ENCODE measurements at regions not wholly inside any gene's neighbourhood (a gene's known extent, or its start where the extent isn't known, plus 50 kb on each side); places are given as distances from the start of the nearest gene placed in this dataset.
A peak's percentile ranks its signal among the peaks of the same experiment; 100 is the strongest.

GRCh38 chr1:234699795-234700665 is 90.1 kb upstream of the IRF2BP2 start:
- DNase-seq = peak; percentile 45
- CTCF ChIA-PET = no interaction called here
- H3K4me1 Mint-ChIP-seq (ENCODE audit: low read depth) = peaks cover 12% of the 10 kb centered on the region
- no peak overlapping the region for H3K27ac Mint-ChIP-seq
- H3K27me3 Mint-ChIP-seq (ENCODE audit: low read depth) = no peaks in the 10 kb centered on the region
- H3K4me3 Mint-ChIP-seq = no peak overlapping the region
- H3K9me3 Mint-ChIP-seq = no peaks in the 10 kb centered on the region
- H3K36me3 Mint-ChIP-seq (ENCODE audit: low read depth) = no peaks in the 10 kb centered on the region
- intact Hi-C loops (cut with micrococcal nuclease) = no loop called here

GRCh38 chr1:234698686-234699085 is 88.7 kb upstream of the IRF2BP2 start:
- H3K27ac Mint-ChIP-seq = no peak overlapping the region
- H3K36me3 Mint-ChIP-seq (ENCODE audit: low read depth) = no peaks in the 10 kb centered on the region
- CTCF ChIA-PET = no interaction called here
- intact Hi-C loops (cut with micrococcal nuclease) = no loop called here
- no peak for DNase-seq
- no peaks in the 10 kb centered on the region for H3K27me3 Mint-ChIP-seq (ENCODE audit: low read depth)
- H3K4me3 Mint-ChIP-seq = no peak overlapping the region
- H3K4me1 Mint-ChIP-seq (ENCODE audit: low read depth) = peaks cover 10% of the 10 kb centered on the region
- H3K9me3 Mint-ChIP-seq = no peaks in the 10 kb centered on the region

- no peak for DNase-seq
- Mint-ChIP-seq H3K27ac (no peak overlapping the region), H3K36me3 (ENCODE audit: low read depth) (no peaks in the 10 kb centered on the region), H3K27me3 (ENCODE audit: low read depth) (no peaks in the 10 kb centered on the region), H3K9me3 (no peaks in the 10 kb centered on the region), H3K4me1 (ENCODE audit: low read depth) (peaks cover 10% of the 10 kb centered on the region), H3K4me3 (no peak overlapping the region)
- CTCF ChIA-PET = interaction anchor here (1.0 kb wide), 1 partner anchor 13 kb away, joined by 3 read pairs; no protein-coding TSS in a partner anchor
- intact Hi-C loops (cut with micrococcal nuclease) = no loop called here
Observed at GRCh38 chr1:234697741-234698140, 87.8 kb upstream of the IRF2BP2 start.

GRCh38 chr1:234697015-234697414 is 87.0 kb upstream of the IRF2BP2 start:
- DNase-seq = no peak
- Mint-ChIP-seq H3K4me1 (ENCODE audit: low read depth) (peaks cover 10% of the 10 kb centered on the region), H3K36me3 (ENCODE audit: low read depth) (no peaks in the 10 kb centered on the region), H3K9me3 (no peaks in the 10 kb centered on the region), H3K27ac (no peak overlapping the region), H3K27me3 (ENCODE audit: low read depth) (no peaks in the 10 kb centered on the region), H3K4me3 (no peak overlapping the region)
- intact Hi-C loops (cut with micrococcal nuclease) = no loop called here
- CTCF ChIA-PET = no interaction called here

GRCh38 chr1:234696148-234696576 is 86.2 kb upstream of the IRF2BP2 start:
- intact Hi-C loops (cut with micrococcal nuclease) = no loop called here
- H3K4me3 Mint-ChIP-seq = no peak overlapping the region
- CTCF ChIA-PET = no interaction called here

GRCh38 chr1:234694661-234695060 is 84.7 kb upstream of the IRF2BP2 start:
- Mint-ChIP-seq H3K4me3 (no peak overlapping the region), H3K36me3 (ENCODE audit: low read depth) (no peaks in the 10 kb centered on the region), H3K9me3 (no peaks in the 10 kb centered on the region), H3K4me1 (ENCODE audit: low read depth) (peaks cover 8% of the 10 kb centered on the region), H3K27ac (no peak overlapping the region), H3K27me3 (ENCODE audit: low read depth) (no peaks in the 10 kb centered on the region)
- intact Hi-C loops (cut with micrococcal nuclease) = no loop called here
- CTCF ChIA-PET = interaction anchor here (1.8 to 3.2 kb wide), 2 partner anchors 10 to 12 kb away, joined by 4 to 13 read pairs; no protein-coding TSS in a partner anchor
- no peak for DNase-seq

More at GRCh38 chr1:234696148-234696576, 86.2 kb upstream of the IRF2BP2 start:
- H3K27me3 Mint-ChIP-seq (ENCODE audit: low read depth) = no peaks in the 10 kb centered on the region
- H3K36me3 Mint-ChIP-seq (ENCODE audit: low read depth) = no peaks in the 10 kb centered on the region
- no peak for DNase-seq
- H3K27ac Mint-ChIP-seq = no peak overlapping the region
- peaks cover 14% of the 10 kb centered on the region for H3K4me1 Mint-ChIP-seq (ENCODE audit: low read depth)
- H3K9me3 Mint-ChIP-seq = no peaks in the 10 kb centered on the region

- DNase-seq = no peak
- no peaks in the 10 kb centered on the region for H3K9me3 Mint-ChIP-seq
- H3K36me3 Mint-ChIP-seq (ENCODE audit: low read depth) = no peaks in the 10 kb centered on the region
- H3K4me1 Mint-ChIP-seq (ENCODE audit: low read depth) = peaks cover 8% of the 10 kb centered on the region
- no peaks in the 10 kb centered on the region for H3K27me3 Mint-ChIP-seq (ENCODE audit: low read depth)
- CTCF ChIA-PET = interaction anchor here (0.8 to 3.2 kb wide), 3 partner anchors 11 to 352 kb away, joined by 3 to 13 read pairs (median 3); no protein-coding TSS in a partner anchor
- no peak overlapping the region for H3K4me3 Mint-ChIP-seq
- H3K27ac Mint-ChIP-seq = no peak overlapping the region
- intact Hi-C loops (cut with micrococcal nuclease) = no loop called here
Observed at GRCh38 chr1:234692966-234693580, 83.1 kb upstream of the IRF2BP2 start.

- intact Hi-C loops (cut with micrococcal nuclease) = no loop called here
- DNase-seq = no peak
- H3K27me3 Mint-ChIP-seq (ENCODE audit: low read depth) = no peaks in the 10 kb centered on the region
- CTCF ChIA-PET = interaction anchor here (0.5 kb wide), 1 partner anchor 13 kb away, joined by 3 read pairs; no protein-coding TSS in a partner anchor
- no peaks in the 10 kb centered on the region for H3K9me3 Mint-ChIP-seq
- no peak overlapping the region for H3K27ac Mint-ChIP-seq
- no peak overlapping the region for H3K4me3 Mint-ChIP-seq
- no peaks in the 10 kb centered on the region for H3K36me3 Mint-ChIP-seq (ENCODE audit: low read depth)
- H3K4me1 Mint-ChIP-seq (ENCODE audit: low read depth) = peaks cover 5% of the 10 kb centered on the region
Observed at GRCh38 chr1:234691567-234691966, 81.6 kb upstream of the IRF2BP2 start.

- no peak for DNase-seq
- Mint-ChIP-seq H3K27me3 (ENCODE audit: low read depth) (no peaks in the 10 kb centered on the region), H3K9me3 (peaks cover 2% of the 10 kb centered on the region), H3K27ac (no peak overlapping the region), H3K4me3 (no peak overlapping the region), H3K4me1 (ENCODE audit: low read depth) (peaks cover 4% of the 10 kb centered on the region), H3K36me3 (ENCODE audit: low read depth) (no peaks in the 10 kb centered on the region)
- CTCF ChIA-PET = interaction anchor here (0.6 to 0.7 kb wide), 3 partner anchors 39 to 337 kb away, joined by 3 to 4 read pairs (median 3); no protein-coding TSS in a partner anchor
- intact Hi-C loops (cut with micrococcal nuclease) = no loop called here
Observed at GRCh38 chr1:234690872-234691271, 80.9 kb upstream of the IRF2BP2 start.

GRCh38 chr1:234689236-234689635 is 79.3 kb upstream of the IRF2BP2 start:
- no peaks in the 10 kb centered on the region for H3K27me3 Mint-ChIP-seq (ENCODE audit: low read depth)
- intact Hi-C loops (cut with micrococcal nuclease) = no loop called here
- H3K4me1 Mint-ChIP-seq (ENCODE audit: low read depth) = peaks cover 4% of the 10 kb centered on the region
- CTCF ChIA-PET = no interaction called here
- no peaks in the 10 kb centered on the region for H3K36me3 Mint-ChIP-seq (ENCODE audit: low read depth)
- no peak overlapping the region for H3K4me3 Mint-ChIP-seq
- H3K27ac Mint-ChIP-seq = no peak overlapping the region
- no peak for DNase-seq
- peaks cover 3% of the 10 kb centered on the region for H3K9me3 Mint-ChIP-seq

GRCh38 chr1:234687011-234687410 is 77.0 kb upstream of the IRF2BP2 start:
- Mint-ChIP-seq H3K9me3 (peaks cover 3% of the 10 kb centered on the region), H3K4me3 (no peak overlapping the region), H3K27ac (no peak overlapping the region), H3K36me3 (ENCODE audit: low read depth) (no peaks in the 10 kb centered on the region), H3K27me3 (ENCODE audit: low read depth) (no peaks in the 10 kb centered on the region), H3K4me1 (ENCODE audit: low read depth) (peaks cover 4% of the 10 kb centered on the region)
- CTCF ChIA-PET = no interaction called here
- intact Hi-C loops (cut with micrococcal nuclease) = no loop called here
- DNase-seq = no peak

- CTCF ChIA-PET = interaction anchor here (0.6 kb wide), 1 partner anchor 369 kb away, joined by 4 read pairs; no protein-coding TSS in a partner anchor
Observed at GRCh38 chr1:234686035-234686434, 76.1 kb upstream of the IRF2BP2 start.

More at GRCh38 chr1:234686035-234686434, 76.1 kb upstream of the IRF2BP2 start:
- Mint-ChIP-seq H3K9me3 (peaks cover 3% of the 10 kb centered on the region), H3K36me3 (ENCODE audit: low read depth) (no peaks in the 10 kb centered on the region), H3K27ac (no peak overlapping the region), H3K4me3 (no peak overlapping the region), H3K27me3 (ENCODE audit: low read depth) (no peaks in the 10 kb centered on the region), H3K4me1 (ENCODE audit: low read depth) (no peaks in the 10 kb centered on the region)
- intact Hi-C loops (cut with micrococcal nuclease) = no loop called here
- DNase-seq = no peak

All from activated naive CD4-positive, alpha-beta T cell treated with anti-CD3 and anti-CD28 coated beads for 36 hours (primary cell).